ENCODE measurements at regions not wholly inside any gene's neighbourhood (a gene's known extent, or its start where the extent isn't known, plus 50 kb on each side); places are given as distances from the start of the nearest gene placed in this dataset.
"Not testable (repeated sequence)": the region's sequence is repeated elsewhere in the genome, so short reads cannot be mapped to it uniquely, and the experiment has no call there.

DNA sequence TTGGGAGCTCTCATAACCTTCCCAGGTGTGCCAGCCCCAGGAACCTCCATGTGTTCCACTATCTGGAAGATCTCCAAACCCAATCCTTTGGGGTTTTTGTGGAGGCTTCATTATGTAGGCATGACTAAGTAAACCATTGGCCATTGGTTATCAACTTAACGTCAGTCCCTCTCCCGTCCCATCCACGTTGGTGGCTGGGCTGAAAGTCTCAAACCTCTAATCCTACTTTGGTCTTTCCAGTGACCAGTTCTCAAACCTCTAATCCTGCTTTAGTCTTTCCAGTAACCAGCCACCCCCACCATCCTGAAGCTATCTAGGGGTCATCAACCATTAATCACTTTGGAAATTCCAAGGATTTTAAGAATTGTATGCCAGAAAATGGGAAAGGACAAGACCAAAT is 704.7 kb upstream of the TMEFF2 start:
- DNase-seq (ENCODE audit: low read depth in 1 of 2, low spot score in 1 of 2) (no peak), ATAC-seq (no peak), FAIRE-seq (no peak)
- ChIA-PET POLR2A (no interaction called here), CTCF (no interaction called here)
- H3K9me3 ChIP-seq: no peaks in the 10 kb centered on the region
- no peak overlapping the region for H3K4me2 ChIP-seq
- no peak overlapping the region for H3K27ac ChIP-seq
- H3K4me3 ChIP-seq: no peak overlapping the region
- 51% methylated on average over 3 of the region's 3 CpGs for WGBS (ENCODE audit: missing lambda C conversion rate)
- TF ChIP-seq NR3C1 (IDR thresholded peaks at IDR 0.05) (no peak), NFE2L2 (conservative IDR thresholded peaks at IDR 0.05; ENCODE audit: low read length) (no peak), EP300 (IDR thresholded peaks at IDR 0.05) (no peak), HEYL (CRISPR knock-in tag; IDR thresholded peaks at IDR 0.05) (no peak), EHF (CRISPR knock-in tag; IDR thresholded peaks at IDR 0.05) (no peak), CEBPB (IDR thresholded peaks at IDR 0.05) (no peak), POLR2A (IDR thresholded peaks at IDR 0.05; ENCODE audit: low read length) (no peak), SREBF2 (IDR thresholded peaks at IDR 0.05) (no peak), SMC3 (IDR thresholded peaks at IDR 0.05) (no peak), CBX2 (IDR thresholded peaks at IDR 0.05; ENCODE audit: borderline replicate concordance, low read depth) (no peak), MAZ (IDR thresholded peaks at IDR 0.05; ENCODE audit: borderline replicate concordance, low read depth, low read length) (no peak)
- TF ChIP-seq, protein P1, sequence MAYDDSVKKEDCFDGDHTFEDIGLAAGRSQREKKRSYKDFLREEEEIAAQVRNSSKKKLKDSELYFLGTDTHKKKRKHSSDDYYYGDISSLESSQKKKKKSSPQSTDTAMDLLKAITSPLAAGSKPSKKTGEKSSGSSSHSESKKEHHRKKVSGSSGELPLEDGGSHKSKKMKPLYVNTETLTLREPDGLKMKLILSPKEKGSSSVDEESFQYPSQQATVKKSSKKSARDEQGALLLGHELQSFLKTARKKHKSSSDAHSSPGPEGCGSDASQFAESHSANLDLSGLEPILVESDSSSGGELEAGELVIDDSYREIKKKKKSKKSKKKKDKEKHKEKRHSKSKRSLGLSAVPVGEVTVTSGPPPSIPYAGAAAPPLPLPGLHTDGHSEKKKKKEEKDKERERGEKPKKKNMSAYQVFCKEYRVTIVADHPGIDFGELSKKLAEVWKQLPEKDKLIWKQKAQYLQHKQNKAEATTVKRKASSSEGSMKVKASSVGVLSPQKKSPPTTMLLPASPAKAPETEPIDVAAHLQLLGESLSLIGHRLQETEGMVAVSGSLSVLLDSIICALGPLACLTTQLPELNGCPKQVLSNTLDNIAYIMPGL (CRISPR knock-in tag; IDR thresholded peaks at IDR 0.05; ENCODE audit: borderline replicate concordance): no peak
- TF ChIP-seq, protein P2, sequence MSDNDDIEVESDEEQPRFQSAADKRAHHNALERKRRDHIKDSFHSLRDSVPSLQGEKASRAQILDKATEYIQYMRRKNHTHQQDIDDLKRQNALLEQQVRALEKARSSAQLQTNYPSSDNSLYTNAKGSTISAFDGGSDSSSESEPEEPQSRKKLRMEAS (IDR thresholded peaks at IDR 0.05): no peak
- TF ChIP-seq, protein P3, sequence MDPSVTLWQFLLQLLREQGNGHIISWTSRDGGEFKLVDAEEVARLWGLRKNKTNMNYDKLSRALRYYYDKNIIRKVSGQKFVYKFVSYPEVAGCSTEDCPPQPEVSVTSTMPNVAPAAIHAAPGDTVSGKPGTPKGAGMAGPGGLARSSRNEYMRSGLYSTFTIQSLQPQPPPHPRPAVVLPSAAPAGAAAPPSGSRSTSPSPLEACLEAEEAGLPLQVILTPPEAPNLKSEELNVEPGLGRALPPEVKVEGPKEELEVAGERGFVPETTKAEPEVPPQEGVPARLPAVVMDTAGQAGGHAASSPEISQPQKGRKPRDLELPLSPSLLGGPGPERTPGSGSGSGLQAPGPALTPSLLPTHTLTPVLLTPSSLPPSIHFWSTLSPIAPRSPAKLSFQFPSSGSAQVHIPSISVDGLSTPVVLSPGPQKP (IDR thresholded peaks at IDR 0.05; ENCODE audit: low read depth, low read length): no peak
- TF ChIP-seq, protein P4, sequence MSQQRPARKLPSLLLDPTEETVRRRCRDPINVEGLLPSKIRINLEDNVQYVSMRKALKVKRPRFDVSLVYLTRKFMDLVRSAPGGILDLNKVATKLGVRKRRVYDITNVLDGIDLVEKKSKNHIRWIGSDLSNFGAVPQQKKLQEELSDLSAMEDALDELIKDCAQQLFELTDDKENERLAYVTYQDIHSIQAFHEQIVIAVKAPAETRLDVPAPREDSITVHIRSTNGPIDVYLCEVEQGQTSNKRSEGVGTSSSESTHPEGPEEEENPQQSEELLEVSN (IDR thresholded peaks at IDR 0.05; ENCODE audit: borderline replicate concordance, low read depth): no peak
- TF ChIP-seq, protein P5, sequence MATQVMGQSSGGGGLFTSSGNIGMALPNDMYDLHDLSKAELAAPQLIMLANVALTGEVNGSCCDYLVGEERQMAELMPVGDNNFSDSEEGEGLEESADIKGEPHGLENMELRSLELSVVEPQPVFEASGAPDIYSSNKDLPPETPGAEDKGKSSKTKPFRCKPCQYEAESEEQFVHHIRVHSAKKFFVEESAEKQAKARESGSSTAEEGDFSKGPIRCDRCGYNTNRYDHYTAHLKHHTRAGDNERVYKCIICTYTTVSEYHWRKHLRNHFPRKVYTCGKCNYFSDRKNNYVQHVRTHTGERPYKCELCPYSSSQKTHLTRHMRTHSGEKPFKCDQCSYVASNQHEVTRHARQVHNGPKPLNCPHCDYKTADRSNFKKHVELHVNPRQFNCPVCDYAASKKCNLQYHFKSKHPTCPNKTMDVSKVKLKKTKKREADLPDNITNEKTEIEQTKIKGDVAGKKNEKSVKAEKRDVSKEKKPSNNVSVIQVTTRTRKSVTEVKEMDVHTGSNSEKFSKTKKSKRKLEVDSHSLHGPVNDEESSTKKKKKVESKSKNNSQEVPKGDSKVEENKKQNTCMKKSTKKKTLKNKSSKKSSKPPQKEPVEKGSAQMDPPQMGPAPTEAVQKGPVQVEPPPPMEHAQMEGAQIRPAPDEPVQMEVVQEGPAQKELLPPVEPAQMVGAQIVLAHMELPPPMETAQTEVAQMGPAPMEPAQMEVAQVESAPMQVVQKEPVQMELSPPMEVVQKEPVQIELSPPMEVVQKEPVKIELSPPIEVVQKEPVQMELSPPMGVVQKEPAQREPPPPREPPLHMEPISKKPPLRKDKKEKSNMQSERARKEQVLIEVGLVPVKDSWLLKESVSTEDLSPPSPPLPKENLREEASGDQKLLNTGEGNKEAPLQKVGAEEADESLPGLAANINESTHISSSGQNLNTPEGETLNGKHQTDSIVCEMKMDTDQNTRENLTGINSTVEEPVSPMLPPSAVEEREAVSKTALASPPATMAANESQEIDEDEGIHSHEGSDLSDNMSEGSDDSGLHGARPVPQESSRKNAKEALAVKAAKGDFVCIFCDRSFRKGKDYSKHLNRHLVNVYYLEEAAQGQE (IDR thresholded peaks at IDR 0.05): no peak
- TF ChIP-seq, protein P6, sequence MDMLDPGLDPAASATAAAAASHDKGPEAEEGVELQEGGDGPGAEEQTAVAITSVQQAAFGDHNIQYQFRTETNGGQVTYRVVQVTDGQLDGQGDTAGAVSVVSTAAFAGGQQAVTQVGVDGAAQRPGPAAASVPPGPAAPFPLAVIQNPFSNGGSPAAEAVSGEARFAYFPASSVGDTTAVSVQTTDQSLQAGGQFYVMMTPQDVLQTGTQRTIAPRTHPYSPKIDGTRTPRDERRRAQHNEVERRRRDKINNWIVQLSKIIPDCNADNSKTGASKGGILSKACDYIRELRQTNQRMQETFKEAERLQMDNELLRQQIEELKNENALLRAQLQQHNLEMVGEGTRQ (IDR thresholded peaks at IDR 0.05): no peak
- H3K4me1 ChIP-seq: no peaks in the 10 kb centered on the region

DNA sequence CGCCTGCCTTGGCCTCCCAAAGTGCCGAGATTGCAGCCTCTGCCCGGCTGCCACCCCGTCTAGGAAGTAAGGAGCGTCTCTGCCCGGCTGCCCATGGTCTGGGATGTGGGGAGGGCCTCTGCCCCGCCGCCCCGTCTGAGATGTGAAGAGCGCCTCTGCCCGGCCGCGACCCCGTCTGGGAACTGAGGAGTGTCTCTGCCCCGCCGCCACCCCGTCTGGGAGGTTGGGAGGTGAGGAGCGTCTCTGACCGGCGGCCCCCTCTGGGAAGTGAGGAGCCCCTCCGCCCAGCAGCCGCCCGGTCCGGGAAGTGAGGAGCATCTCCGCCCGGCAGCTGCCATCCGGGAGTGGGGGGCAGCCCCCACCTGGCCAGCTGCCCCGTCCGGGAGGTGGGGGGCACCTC is 699.2 kb upstream of the TMEFF2 start:
- CTCF ChIA-PET; H3K4me1 ChIP-seq; FAIRE-seq; ATAC-seq; H3K4me3 ChIP-seq; H3K27ac ChIP-seq; H3K4me2 ChIP-seq; POLR2A ChIA-PET; H3K9me3 ChIP-seq; DNase-seq (ENCODE audit: low read depth in 1 of 2, low spot score in 1 of 2): not testable (repeated sequence)
- 94% methylated on average over 6 of the region's 29 CpGs for WGBS (ENCODE audit: missing lambda C conversion rate)
